ENCODE measurements at regions not wholly inside any gene's neighbourhood (a gene's known extent, or its start where the extent isn't known, plus 50 kb on each side); places are given as distances from the start of the nearest gene placed in this dataset.
A peak's percentile ranks its signal among the peaks of the same experiment; 100 is the strongest.

DNA sequence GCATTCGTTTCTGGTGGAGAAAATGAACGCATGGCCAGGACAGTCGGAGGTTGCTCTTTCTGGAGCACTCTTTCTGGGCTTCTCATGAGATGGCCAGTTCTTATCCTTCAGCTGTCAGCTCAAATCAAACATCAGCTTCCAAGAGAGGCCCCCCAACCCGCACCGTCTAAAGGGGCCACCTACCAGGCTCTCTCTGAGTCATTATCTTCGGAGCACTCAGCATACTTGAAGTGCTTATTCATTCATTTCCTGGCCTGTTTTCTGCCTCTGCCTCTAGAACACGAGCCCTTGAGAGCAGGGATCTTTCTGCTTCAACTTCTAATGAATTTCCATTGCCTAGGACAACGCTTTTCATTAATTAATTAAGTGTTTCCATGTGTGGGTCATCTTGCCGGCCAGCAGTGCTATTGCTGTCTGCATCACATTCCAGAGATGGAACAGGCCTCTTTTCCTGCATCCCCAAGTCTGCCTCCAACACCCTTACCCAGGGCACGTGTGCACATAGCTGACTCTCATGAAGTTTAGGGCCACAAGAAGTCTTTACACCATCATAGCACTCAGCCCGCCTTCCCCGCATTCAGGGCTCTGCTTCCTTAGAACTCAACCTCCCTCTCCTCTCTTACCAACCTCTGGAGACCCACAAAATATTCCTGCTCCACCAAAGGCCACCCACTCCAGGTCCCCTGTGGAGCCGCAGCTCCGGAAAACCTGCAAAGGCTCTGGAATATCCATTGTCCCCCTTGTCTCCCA lies 52.1 kb upstream of the LAPTM5 start:
- TF ChIP-seq, protein P1, sequence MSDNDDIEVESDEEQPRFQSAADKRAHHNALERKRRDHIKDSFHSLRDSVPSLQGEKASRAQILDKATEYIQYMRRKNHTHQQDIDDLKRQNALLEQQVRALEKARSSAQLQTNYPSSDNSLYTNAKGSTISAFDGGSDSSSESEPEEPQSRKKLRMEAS (IDR thresholded peaks at IDR 0.05; ENCODE audit: low read depth): peak; percentile 94
- TF ChIP-seq SIN3A (IDR thresholded peaks at IDR 0.05; ENCODE audit: borderline replicate concordance, low read depth, low read length) (peak; percentile 84; the same call in 1 of the 2 replicates), EZH2phosphoT487 (IDR thresholded peaks at IDR 0.05; ENCODE audit: borderline replicate concordance, low read depth) (no peak), POLR2AphosphoS5 (IDR thresholded peaks at IDR 0.05; ENCODE audit: low read depth, low read length) (peak; percentile 59; the same call in 1 of the 2 replicates), TCF12 (IDR thresholded peaks at IDR 0.05) (peak; percentile 97), EP300 (IDR thresholded peaks at IDR 0.05; ENCODE audit: borderline replicate concordance in 1 of 2, low read depth in 1 of 2, low read length in 1 of 2) (peak; percentile 33 to 94), YY1 (IDR thresholded peaks at IDR 0.05; ENCODE audit: low read depth) (peak; percentile 42; the same call in 1 of the 2 replicates), JUND (IDR thresholded peaks at IDR 0.05) (peak; percentile 96), RCOR1 (IDR thresholded peaks at IDR 0.05; ENCODE audit: low read length) (no peak), FOSL2 (IDR thresholded peaks at IDR 0.05; ENCODE audit: borderline replicate concordance, low read depth) (peak; percentile 98), GABPA (IDR thresholded peaks at IDR 0.05; ENCODE audit: low read depth) (no peak), TEAD4 (IDR thresholded peaks at IDR 0.05; ENCODE audit: borderline replicate concordance, insufficient read depth) (peak; percentile 84)
- TF ChIP-seq, protein P2, sequence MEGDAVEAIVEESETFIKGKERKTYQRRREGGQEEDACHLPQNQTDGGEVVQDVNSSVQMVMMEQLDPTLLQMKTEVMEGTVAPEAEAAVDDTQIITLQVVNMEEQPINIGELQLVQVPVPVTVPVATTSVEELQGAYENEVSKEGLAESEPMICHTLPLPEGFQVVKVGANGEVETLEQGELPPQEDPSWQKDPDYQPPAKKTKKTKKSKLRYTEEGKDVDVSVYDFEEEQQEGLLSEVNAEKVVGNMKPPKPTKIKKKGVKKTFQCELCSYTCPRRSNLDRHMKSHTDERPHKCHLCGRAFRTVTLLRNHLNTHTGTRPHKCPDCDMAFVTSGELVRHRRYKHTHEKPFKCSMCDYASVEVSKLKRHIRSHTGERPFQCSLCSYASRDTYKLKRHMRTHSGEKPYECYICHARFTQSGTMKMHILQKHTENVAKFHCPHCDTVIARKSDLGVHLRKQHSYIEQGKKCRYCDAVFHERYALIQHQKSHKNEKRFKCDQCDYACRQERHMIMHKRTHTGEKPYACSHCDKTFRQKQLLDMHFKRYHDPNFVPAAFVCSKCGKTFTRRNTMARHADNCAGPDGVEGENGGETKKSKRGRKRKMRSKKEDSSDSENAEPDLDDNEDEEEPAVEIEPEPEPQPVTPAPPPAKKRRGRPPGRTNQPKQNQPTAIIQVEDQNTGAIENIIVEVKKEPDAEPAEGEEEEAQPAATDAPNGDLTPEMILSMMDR (IDR thresholded peaks at IDR 0.05): no peak
- TF ChIP-seq, protein P3, sequence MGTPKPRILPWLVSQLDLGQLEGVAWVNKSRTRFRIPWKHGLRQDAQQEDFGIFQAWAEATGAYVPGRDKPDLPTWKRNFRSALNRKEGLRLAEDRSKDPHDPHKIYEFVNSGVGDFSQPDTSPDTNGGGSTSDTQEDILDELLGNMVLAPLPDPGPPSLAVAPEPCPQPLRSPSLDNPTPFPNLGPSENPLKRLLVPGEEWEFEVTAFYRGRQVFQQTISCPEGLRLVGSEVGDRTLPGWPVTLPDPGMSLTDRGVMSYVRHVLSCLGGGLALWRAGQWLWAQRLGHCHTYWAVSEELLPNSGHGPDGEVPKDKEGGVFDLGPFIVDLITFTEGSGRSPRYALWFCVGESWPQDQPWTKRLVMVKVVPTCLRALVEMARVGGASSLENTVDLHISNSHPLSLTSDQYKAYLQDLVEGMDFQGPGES (IDR thresholded peaks at IDR 0.05; ENCODE audit: low read depth, low read length): no peak

Measured in SK-N-SH (cell line).